ENCODE measurements at regions not wholly inside any gene's neighbourhood (a gene's known extent, or its start where the extent isn't known, plus 50 kb on each side); places are given as distances from the start of the nearest gene placed in this dataset.

DNA sequence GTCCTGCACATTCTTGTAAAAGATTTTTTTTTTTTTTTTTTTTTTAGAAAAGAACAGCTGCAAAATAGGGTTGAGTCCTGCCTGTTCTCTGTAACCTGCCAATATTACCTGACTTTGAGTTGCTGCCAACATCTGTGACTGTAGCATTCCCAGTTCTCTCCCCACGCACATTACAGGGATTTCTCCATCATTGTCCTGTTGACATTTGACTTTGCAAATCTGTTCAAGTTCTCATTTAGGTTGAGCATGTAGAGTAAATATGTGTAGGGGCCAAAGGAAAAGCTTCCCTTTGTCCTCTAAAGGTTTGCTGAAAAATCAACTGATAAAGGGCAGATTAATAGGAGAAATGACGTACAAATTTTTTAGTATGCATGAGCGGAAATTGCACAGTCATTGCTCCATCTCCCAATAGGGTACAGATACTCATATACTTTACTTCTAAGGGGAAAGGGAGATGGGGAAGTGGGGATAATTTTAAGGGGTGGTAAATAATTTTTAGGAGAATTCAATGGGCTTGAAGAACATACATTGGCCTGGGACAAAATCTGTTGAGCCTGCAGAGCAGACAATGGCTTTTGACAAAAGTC is 385.5 kb downstream of the PIK3C3 start:
- TF ChIP-seq, protein P1, sequence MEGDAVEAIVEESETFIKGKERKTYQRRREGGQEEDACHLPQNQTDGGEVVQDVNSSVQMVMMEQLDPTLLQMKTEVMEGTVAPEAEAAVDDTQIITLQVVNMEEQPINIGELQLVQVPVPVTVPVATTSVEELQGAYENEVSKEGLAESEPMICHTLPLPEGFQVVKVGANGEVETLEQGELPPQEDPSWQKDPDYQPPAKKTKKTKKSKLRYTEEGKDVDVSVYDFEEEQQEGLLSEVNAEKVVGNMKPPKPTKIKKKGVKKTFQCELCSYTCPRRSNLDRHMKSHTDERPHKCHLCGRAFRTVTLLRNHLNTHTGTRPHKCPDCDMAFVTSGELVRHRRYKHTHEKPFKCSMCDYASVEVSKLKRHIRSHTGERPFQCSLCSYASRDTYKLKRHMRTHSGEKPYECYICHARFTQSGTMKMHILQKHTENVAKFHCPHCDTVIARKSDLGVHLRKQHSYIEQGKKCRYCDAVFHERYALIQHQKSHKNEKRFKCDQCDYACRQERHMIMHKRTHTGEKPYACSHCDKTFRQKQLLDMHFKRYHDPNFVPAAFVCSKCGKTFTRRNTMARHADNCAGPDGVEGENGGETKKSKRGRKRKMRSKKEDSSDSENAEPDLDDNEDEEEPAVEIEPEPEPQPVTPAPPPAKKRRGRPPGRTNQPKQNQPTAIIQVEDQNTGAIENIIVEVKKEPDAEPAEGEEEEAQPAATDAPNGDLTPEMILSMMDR (optimal IDR thresholded peaks at IDR 0.05 in 1 of 3, IDR thresholded peaks at IDR 0.05 in 1 of 3, conservative IDR thresholded peaks at IDR 0.05 in 1 of 3; ENCODE audit: extremely low read depth in 1 of 3, insufficient read depth in 2 of 3, low read length in 3 of 3), result no peak
- TF ChIP-seq EZH2 (IDR thresholded peaks at IDR 0.05; ENCODE audit: low read length), result no peak
